ENCODE measurements at regions not wholly inside any gene's neighbourhood (a gene's known extent, or its start where the extent isn't known, plus 50 kb on each side); places are given as distances from the start of the nearest gene placed in this dataset.
A peak's percentile ranks its signal among the peaks of the same experiment; 100 is the strongest.

- H3K27ac ChIP-seq = no peak overlapping the region
- peak in 4 of 8 experiments; percentile 21 to 54 (median 42) for ATAC-seq (replicated peaks in 6 of 8)
- H3K4me3 ChIP-seq = no peak overlapping the region
- H3K4me1 ChIP-seq (replicated peaks in 1 of 2) = peaks cover 11 to 17% of the 10 kb centered on the region in 2 donors
- WGBS, 10 experiments = 0 to 100% (median 77%) methylated on average over 1 to 5 of the region's 5 CpGs; no CpG with 5 or more reads in 2 of the 10 experiments
- in situ Hi-C loops (cut with MboI; ENCODE audit: low pct_unique_long_range_greater_than_20kb in 2 of 9, low sequenced_read_pairs in 9 of 9, unreplicated experiment in 9 of 9) = no loop called here
Measured at GRCh38 chr16:51464996-51465395, 313.9 kb upstream of the SALL1 start.

GRCh38 chr16:51461255-51461654 lies 310.2 kb upstream of the SALL1 start:
- peaks cover 16 to 23% of the 10 kb centered on the region in 2 donors for H3K4me1 ChIP-seq (replicated peaks in 1 of 2)
- in situ Hi-C loops (cut with MboI; ENCODE audit: low pct_unique_long_range_greater_than_20kb in 2 of 9, low sequenced_read_pairs in 9 of 9, unreplicated experiment in 9 of 9) = no loop called here
- 41 to 100% (median 93%) methylated on average over 1 to 3 of the region's 4 CpGs; no CpG with 5 or more reads in 2 of the 10 experiments for WGBS, 10 experiments
- ATAC-seq (replicated peaks in 6 of 8) = no peak
- no peak overlapping the region for H3K4me3 ChIP-seq
- H3K27ac ChIP-seq = no peak overlapping the region

DNA sequence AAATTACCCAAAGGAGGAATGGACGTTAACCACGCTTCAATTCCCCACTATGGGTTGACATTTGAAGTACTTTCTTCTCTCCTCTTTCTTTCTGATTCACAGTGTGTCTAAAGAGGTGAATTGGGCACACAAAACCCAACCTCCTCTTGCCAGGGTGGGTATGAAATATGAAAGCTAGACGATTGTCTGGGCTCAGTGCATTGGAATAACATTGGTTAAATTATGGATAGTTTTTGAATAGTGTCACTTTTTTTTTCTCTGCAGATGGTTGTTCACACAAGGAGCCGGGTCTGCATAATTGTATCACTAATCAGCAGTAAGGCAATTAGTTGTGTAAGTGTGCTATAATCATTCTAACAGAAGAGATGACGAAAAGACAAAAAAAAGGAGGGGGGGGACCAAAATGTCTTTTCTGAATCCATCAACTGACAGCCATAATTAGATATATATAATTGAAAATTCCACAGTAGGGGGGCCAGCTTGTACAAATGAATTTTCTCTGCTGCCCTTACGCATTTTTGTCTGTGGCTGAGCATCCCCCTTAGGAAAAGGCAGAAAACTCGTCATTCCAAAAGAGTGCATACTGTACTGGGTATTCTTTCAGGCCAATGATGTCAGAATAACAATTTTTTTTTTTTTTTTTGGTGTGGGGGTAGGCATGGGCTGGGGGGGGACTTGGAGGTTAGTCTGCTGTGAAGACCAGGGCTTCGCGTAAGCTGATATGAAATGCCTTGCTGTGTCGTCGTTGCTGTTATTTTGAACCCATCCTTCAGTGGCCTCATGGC lies 307.5 kb upstream of the SALL1 start:
- Histone ChIP-seq H3K27ac (peak overlapping the region in 1 of 2 donors; percentile 33), H3K4me3 (no peak overlapping the region), H3K4me1 (replicated peaks in 1 of 2) (peaks cover 16 to 20% of the 10 kb centered on the region in 2 donors)
- in situ Hi-C loops (cut with MboI; ENCODE audit: low pct_unique_long_range_greater_than_20kb in 2 of 9, low sequenced_read_pairs in 9 of 9, unreplicated experiment in 9 of 9) = no loop called here
- WGBS, 10 experiments = 0 to 80% (median 40%) methylated on average over 1 to 11 of the region's 11 CpGs; no CpG with 5 or more reads in 2 of the 10 experiments
- peak in 6 of 8 experiments; percentile 18 to 85 (median 70) for ATAC-seq (replicated peaks in 6 of 8)

- in situ Hi-C loops (cut with MboI; ENCODE audit: low pct_unique_long_range_greater_than_20kb in 2 of 9, low sequenced_read_pairs in 9 of 9, unreplicated experiment in 9 of 9) = no loop called here
- 0 to 98% (median 57%) methylated on average over 3 to 7 of the region's 7 CpGs; no CpG with 5 or more reads in 2 of the 10 experiments for WGBS, 10 experiments
- Histone ChIP-seq H3K4me3 (no peak overlapping the region), H3K4me1 (replicated peaks in 1 of 2) (peaks cover 20 to 21% of the 10 kb centered on the region in 2 donors), H3K27ac (peak overlapping the region; percentile 20 to 55)
- ATAC-seq (replicated peaks in 6 of 8) = peak in 4 of 8 experiments; percentile 32 to 51 (median 42)
Measured at GRCh38 chr16:51457775-51458174, 306.7 kb upstream of the SALL1 start.

DNA sequence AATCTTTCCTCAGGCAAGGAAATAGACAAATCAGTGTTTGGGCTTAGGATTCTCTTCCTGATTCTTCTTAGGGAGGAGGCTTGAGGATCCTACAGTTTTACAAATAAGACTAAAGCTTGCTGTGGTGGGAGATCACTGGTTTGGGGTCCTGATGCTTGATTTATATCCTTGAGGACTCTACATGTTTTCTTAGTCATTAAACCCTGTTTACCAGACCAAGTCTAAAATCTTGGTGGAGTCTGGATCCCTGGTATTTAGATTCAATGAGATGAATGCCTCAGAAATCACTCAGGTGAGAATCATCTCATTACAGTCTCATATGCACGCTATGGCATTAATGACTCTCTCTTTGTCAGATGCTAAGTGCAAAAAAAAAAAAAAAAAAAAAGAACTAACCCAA lies 304.3 kb upstream of the SALL1 start:
- H3K27ac ChIP-seq = no peak overlapping the region
- no peak for ATAC-seq (replicated peaks in 6 of 8)
- H3K4me1 ChIP-seq (replicated peaks in 1 of 2) = peaks cover 20 to 22% of the 10 kb centered on the region in 2 donors
- 67 to 100% (median 94%) methylated on average over 1 of the region's 1 CpG; no CpG with 5 or more reads in 2 of the 10 experiments for WGBS, 10 experiments
- H3K4me3 ChIP-seq = no peak overlapping the region
- in situ Hi-C loops (cut with MboI; ENCODE audit: low pct_unique_long_range_greater_than_20kb in 2 of 9, low sequenced_read_pairs in 9 of 9, unreplicated experiment in 9 of 9) = no loop called here

GRCh38 chr16:51453251-51453650 lies 302.2 kb upstream of the SALL1 start:
- Histone ChIP-seq H3K27ac (no peak overlapping the region), H3K4me3 (no peak overlapping the region), H3K4me1 (replicated peaks in 1 of 2) (peaks cover 18 to 28% of the 10 kb centered on the region in 2 donors)
- 14 to 100% (median 38%) methylated on average over 1 of the region's 1 CpG; no CpG with 5 or more reads in 4 of the 10 experiments for WGBS, 10 experiments
- in situ Hi-C loops (cut with MboI; ENCODE audit: low pct_unique_long_range_greater_than_20kb in 2 of 9, low sequenced_read_pairs in 9 of 9, unreplicated experiment in 9 of 9) = no loop called here
- ATAC-seq (replicated peaks in 6 of 8) = peak in 3 of 8 experiments; percentile 31 to 46 (median 43)

DNA sequence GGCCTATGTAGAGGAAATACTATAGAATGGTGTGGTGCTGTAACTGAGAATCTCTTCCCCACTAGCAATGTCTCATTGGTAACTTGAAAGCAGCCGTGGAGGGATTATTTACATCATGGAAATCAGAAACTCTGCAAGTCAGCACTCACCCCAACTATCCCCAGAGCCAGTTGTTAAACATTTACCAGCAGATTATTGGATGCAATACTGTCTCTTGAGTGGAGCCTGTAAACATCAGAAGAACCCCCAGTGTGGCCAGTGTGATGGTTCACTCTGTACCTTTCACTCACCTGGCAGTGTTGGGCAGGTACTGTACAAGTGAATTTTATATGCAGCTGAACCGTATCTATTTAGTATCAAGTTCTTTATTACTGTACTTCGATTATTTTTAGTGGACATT lies 299.8 kb upstream of the SALL1 start:
- no peak for ATAC-seq (replicated peaks in 6 of 8)
- 47 to 100% (median 80%) methylated on average over 1 to 3 of the region's 3 CpGs; no CpG with 5 or more reads in 1 of the 10 experiments for WGBS, 10 experiments
- Histone ChIP-seq H3K4me3 (no peak overlapping the region), H3K27ac (no peak overlapping the region), H3K4me1 (replicated peaks in 1 of 2) (peaks cover 7 to 20% of the 10 kb centered on the region in 2 donors)
- in situ Hi-C loops (cut with MboI; ENCODE audit: low pct_unique_long_range_greater_than_20kb in 2 of 9, low sequenced_read_pairs in 9 of 9, unreplicated experiment in 9 of 9) = no loop called here

GRCh38 chr16:51450376-51450775 lies 299.3 kb upstream of the SALL1 start:
- H3K4me3 ChIP-seq = no peak overlapping the region
- WGBS, 10 experiments = 54 to 100% (median 85%) methylated on average over 1 to 6 of the region's 7 CpGs
- no peak for ATAC-seq (replicated peaks in 6 of 8)
- in situ Hi-C loops (cut with MboI; ENCODE audit: low pct_unique_long_range_greater_than_20kb in 2 of 9, low sequenced_read_pairs in 9 of 9, unreplicated experiment in 9 of 9) = no loop called here
- H3K27ac ChIP-seq = no peak overlapping the region
- peaks cover 7 to 20% of the 10 kb centered on the region in 2 donors for H3K4me1 ChIP-seq (replicated peaks in 1 of 2)

DNA sequence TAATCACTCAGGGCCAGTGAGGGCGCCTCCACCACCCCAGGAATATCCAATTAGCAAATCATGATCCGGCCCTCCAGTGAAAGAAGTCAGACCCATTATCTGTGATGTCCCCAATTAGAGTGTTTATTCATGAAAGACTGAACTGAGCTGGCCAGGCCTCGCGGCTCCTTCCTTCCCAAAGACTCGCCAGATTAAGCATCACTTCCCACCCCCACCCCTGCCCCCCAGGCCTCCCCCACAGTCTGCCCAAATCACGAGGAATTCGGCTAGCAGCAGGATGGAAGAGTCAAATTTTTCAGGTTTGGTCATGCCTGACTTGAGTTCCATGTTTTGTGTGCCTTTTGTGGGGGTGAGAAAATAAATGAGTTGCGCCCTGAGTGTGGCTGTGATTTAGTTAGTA lies 298.4 kb upstream of the SALL1 start:
- in situ Hi-C loops (cut with MboI; ENCODE audit: low pct_unique_long_range_greater_than_20kb in 2 of 9, low sequenced_read_pairs in 9 of 9, unreplicated experiment in 9 of 9) = no loop called here
- 0 to 100% (median 76%) methylated on average over 1 to 3 of the region's 8 CpGs; no CpG with 5 or more reads in 4 of the 10 experiments for WGBS, 10 experiments
- no peak for ATAC-seq (replicated peaks in 6 of 8)
- no peak overlapping the region for H3K27ac ChIP-seq
- H3K4me3 ChIP-seq = no peak overlapping the region
- H3K4me1 ChIP-seq (replicated peaks in 1 of 2) = peaks cover 7 to 20% of the 10 kb centered on the region in 2 donors

DNA sequence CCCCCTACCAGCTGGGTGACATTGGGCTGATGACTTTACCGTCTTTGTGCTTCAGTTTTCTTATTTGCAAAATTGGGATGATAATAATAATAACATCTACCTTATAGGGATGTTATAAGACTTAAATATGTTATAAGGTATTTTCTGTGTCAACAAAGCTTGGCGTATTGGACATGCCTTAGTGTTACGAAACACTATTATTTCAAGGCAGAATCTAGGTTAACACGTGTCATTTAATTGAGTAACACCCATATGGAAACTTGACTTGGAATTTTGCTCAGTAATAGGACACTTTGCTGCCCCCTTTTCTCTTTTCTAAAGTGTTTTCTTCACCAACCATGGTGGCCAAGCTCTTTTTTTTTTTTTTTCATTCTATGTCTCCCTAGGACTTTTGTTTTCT lies 294.2 kb upstream of the SALL1 start:
- no peak overlapping the region for H3K27ac ChIP-seq
- ATAC-seq (replicated peaks in 6 of 8) = no peak
- H3K4me1 ChIP-seq (replicated peaks in 1 of 2) = peaks cover 21 to 44% of the 10 kb centered on the region in 2 donors
- in situ Hi-C loops (cut with MboI; ENCODE audit: low pct_unique_long_range_greater_than_20kb in 2 of 9, low sequenced_read_pairs in 9 of 9, unreplicated experiment in 9 of 9) = no loop called here
- 38 to 100% (median 86%) methylated on average over 1 to 4 of the region's 4 CpGs for WGBS, 10 experiments
- H3K4me3 ChIP-seq = no peak overlapping the region

- Histone ChIP-seq H3K4me3 (no peak overlapping the region), H3K27ac (no peak overlapping the region), H3K4me1 (replicated peaks in 1 of 2) (peaks cover 29 to 45% of the 10 kb centered on the region in 2 donors)
- ATAC-seq (replicated peaks in 6 of 8) = peak in 3 of 8 experiments; percentile 30 to 71 (median 54)
- in situ Hi-C loops (cut with MboI; ENCODE audit: low pct_unique_long_range_greater_than_20kb in 2 of 9, low sequenced_read_pairs in 9 of 9, unreplicated experiment in 9 of 9) = no loop called here
- WGBS, 10 experiments = 100% methylated on average over 1 of the region's 1 CpG; no CpG with 5 or more reads in 6 of the 10 experiments
Measured at GRCh38 chr16:51443934-51444333, 292.9 kb upstream of the SALL1 start.

DNA sequence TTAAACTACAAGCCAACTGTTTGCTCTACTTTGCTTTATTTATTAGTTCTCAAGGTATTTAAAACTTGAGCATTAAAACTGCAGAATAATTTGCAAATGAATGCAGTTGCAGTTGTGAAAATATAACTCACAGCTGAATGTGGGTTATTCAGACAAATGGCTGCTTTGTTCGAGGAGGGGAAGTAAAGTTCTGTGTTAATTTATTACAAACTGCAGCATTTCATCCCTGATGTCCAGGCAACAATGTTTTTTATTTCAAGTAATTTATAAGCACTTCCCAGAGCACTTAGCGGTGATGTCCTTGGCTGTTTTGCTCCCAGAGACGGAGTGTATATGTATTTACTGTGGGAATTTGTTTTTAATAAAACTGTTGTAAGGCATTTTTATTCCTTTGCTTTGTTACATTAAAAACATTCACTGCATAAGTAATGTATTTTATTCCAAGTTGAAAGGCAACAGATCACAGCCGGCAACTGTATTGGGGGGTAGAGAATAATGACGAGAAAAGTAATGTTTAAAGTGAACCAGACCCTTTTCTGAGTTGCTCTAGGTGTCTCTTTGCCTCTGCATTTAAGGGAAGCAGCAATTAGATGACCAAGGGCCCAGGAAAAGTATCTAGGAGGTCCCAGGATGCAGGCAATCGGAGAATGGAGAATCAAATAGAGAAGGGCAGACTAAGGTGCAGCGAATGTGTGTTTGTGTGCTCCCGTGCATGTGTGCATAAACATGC lies 291.2 kb upstream of the SALL1 start:
- Histone ChIP-seq H3K4me1 (replicated peaks in 1 of 2) (peaks cover 34 to 55% of the 10 kb centered on the region in 2 donors), H3K4me3 (no peak overlapping the region), H3K27ac (peak overlapping the region; percentile 63 to 82)
- 0 to 96% (median 33%) methylated on average over 1 to 8 of the region's 8 CpGs for WGBS, 10 experiments
- in situ Hi-C loops (cut with MboI; ENCODE audit: low pct_unique_long_range_greater_than_20kb in 2 of 9, low sequenced_read_pairs in 9 of 9, unreplicated experiment in 9 of 9) = no loop called here
- peak in 6 of 8 experiments; percentile 37 to 87 (median 82) for ATAC-seq (replicated peaks in 6 of 8)

Data from motor neuron (in vitro differentiated cells).